Esophagus mucosa (tissue), 1 donor: ENCODE measurements at regions not wholly inside any gene's neighbourhood (a gene's known extent, or its start where the extent isn't known, plus 50 kb on each side); places are given as distances from the start of the nearest gene placed in this dataset.
A peak's percentile ranks its signal among the peaks of the same experiment; 100 is the strongest.
"Not testable (repeated sequence)": the region's sequence is repeated elsewhere in the genome, so short reads cannot be mapped to it uniquely, and the experiment has no call there.

Experiments used
- ATAC-seq: fragments of 200-7000 bp; cut with Tn5 transposase; one replicate; pipeline ENCODE4 v1.9.1; 2020
- donor health status: DM: yes; HTN: yes; CAD: no.

DNA sequence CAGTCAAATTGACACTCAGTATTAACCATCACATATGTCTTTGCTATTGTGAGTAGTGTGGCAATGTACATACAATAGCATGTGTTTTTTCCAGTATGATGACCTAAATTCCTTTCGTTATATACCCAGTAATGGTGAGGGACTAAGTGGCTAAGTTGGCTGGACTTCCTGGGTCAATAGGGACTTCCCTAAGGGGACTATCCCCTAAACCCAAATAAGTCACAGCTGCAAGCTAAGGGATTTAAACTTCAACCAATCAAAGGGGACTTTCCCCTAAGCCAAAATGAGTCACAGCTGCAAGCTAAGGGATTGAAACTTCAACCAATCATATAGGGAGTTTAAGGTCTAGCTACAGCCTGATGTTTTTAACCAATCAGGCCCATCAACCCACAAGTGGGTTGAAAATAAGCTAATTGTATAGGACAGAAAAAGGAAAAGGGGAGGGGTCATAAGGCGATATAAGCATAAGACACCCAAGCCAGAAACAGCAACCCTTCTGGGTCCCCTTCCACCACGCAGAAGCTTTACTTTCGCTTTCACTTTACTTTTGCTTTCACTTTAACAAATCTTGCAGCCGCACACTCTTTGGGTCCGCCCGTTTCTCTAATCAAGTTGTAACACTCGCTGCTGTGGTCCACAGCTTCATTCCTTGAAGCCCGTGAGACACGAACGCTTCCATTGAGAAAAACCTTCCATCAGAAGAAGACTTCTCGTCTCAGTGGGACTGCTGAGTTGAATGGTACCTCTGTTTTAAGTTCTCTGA, 404.4 kb downstream of the FLRT2 start:
- peak; percentile 60 for ATAC-seq

DNA sequence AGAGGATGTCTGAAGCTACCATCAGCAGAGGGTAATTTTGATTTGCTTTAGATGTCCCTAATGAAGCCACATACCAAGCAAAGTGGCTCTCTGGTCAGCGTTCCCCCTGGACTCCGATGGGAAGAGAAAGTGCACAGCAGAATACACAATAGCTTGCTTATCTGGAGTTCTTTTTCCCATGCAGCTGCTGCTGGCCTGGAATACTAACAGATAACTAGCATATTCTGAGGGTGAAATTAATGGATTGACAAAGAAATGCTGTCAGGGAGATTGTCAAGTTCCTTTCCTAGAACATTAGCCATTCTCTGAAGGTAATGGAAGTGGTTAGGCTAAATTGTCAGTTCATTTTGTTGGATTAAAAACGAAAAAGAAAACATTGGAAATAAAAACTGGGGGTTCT, 391.3 kb downstream of the FLRT2 start:
- no peak for ATAC-seq

DNA sequence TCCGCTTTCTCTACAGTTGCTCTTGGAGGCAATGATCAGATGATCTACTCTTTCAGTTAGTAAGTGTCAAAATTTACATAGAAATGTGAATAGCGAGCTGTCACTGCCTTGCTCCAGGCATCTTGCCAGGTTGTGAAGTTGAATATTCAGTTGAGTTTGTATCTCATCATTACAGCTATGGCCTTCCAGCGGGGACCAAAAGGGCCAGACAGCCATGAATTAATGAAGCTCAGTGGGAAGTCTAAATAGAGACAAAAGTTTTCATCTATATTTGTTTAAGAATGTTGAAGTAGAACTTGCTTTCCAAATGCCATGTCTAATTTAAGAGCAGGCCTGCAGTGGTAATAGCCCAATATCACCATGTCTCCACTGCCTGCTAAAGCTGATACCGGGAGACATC, 387.8 kb downstream of the FLRT2 start:
- no peak for ATAC-seq

DNA sequence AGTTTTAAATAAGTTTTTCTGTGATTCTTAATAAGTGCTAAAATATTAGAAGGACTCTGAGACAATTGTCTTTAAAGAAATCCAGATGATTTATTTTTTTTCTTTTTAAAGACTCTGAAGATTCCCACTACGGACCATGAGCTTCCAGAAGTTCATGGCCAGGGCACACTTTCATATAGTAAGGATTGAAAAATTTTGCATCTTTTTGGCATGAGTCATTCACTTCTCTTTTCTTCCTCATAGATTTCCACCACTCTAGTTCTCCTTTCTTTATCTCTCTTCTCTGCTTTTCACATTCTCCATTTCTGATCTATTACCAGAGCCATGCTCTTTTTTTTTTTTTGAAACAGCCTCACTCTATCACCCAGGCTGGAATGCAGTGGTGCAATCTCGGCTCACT, 385.8 kb downstream of the FLRT2 start:
- ATAC-seq, result no peak

DNA sequence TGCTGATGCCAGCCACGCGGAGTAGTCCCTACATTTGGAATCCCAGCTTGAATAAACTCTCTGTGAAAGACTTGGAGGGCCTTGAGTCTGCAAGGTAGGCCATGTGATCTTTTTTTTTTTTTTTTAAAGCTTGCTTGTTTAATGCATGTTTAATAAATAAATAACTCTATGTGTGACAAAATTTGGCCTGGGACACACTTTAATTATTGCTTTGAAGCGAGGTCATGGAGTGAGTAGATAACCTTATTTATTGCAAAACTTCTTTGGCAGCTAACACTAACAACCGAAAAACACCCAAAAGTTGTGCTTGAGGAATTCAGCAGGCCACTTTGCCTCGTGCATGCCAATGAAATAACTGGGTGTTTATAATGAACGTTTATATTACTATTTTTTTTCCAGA, 382.2 kb downstream of the FLRT2 start:
- no peak for ATAC-seq

DNA sequence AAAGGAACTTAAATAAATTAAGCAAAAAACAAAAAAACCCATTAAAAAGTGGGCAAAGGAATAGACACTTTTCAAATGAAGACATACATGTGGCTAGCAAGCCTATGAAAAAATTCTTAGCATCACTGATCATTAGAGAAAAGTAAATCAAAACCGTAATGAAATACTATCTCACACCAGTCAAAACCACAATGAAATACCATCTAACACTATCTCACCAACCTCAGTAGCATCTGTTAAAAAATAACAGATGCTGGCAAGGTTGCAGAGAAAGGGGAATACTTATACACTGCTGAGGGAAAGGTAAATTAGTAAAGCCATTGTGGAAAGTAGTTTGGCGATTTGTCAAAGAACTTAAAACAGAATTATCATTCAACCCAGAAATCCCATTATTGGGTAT, 381.1 kb downstream of the FLRT2 start:
- no peak for ATAC-seq

DNA sequence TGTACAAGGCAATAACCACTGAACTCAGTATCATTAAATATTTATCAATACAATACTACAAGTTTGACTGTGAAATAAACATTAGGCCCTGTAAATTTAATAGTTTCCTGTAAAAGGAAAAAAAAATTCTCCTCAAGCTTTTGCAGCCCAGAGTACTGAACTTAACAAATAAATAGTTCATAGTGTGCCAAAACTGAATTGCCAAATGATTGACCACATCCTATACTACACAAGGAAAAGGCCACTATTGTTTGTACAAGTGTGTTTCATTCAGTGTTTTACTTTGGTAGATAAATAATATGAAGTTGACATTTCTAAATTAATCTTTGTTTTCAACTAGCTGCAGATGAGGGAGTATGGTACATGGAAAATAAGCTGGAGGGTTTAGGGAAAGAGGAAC, 379.6 kb downstream of the FLRT2 start:
- no peak for ATAC-seq

DNA sequence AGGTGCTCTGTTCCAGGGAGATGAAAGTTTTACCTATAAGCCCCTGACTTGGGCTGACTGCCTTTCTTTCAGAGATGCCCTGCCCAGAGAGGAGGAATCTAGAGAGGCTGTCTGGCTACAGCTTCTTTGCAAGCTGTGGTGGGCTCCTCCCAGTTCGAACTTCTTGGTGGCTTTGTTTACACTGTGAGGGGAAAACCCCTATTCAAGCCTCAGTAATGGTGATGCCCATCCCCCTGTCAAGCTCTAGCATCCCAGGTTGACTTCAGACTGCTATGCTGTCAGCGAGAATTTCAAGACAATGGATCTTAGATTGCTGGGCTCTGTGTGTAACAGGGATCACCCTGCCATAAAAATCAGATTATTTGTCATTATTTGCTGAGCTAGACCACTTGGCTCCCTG, 377.6 kb downstream of the FLRT2 start:
- ATAC-seq, result no peak

DNA sequence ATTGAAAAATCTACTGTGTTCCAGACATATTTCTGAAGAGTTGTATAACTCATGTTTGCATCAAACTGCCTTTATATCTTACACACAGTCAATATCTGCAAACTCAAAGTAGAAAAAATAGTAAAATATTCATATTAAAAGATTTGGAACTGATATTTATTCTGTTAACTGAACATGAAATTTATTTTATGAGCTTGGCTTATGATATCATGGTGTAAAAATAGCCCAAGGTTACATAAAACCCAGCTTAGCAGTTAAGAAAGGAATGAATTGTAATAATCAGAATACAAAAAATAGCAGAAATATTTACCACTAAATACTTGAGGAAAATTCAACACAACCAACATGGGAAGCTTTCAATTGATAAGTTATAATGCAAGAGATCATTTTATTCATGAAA, 367.9 kb downstream of the FLRT2 start:
- ATAC-seq, result no peak

DNA sequence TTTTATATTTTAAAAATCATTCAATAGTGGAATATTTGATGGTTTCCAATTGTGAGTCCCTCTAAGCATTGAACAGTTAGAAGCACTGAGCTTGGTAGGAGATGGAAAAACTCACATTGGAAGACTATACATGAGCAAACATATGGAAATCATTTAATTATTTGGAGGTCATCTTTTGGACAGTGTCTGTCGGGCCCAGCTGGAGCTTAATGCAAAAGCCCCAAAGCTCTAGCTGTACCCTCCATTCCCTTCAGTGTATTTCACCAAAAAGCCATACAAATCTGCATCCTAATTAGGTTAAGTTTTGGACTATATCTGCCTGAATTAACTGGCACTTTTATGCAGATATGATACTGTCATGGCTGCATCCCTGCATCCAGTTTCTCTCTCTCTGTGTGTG, 365.7 kb downstream of the FLRT2 start:
- ATAC-seq, result no peak

DNA sequence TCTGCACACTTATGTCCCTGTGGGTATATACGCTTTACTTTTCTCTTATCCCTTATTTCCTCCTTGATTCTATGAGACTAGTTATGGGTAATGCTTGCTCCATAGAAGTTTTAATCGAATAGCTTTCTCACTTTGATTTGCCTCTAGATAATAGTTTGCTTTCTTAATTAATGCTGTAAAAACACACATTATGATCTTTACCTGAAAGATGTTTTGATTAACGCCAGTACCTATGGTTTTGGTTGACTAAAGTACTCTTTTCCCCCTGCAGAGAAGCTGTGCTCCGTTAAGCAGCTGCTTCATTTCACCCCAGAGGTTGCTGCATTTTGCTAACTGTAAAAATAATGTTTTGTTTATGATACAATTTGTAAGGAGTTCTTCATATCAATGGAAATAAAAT, 362.3 kb downstream of the FLRT2 start:
- ATAC-seq, result no peak

DNA sequence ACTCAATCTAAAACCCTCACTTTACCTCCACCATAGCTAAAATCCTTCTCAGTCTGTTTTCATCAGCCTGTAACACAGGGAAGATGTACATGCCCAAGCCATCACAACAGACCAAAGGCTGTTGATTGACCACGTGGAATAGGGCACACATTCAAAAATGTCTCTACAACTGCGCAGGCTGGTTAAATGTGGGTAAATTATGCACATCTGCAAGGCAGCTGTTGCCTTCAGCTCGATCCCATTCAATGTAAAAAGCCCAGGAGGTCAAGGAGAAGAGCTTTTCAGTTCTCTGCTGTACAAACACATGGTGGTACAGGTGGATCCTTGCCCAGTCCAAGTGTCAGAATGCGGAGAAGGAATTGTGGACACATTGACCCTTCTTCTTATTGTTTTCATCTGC, 354.0 kb downstream of the FLRT2 start:
- ATAC-seq, result no peak

DNA sequence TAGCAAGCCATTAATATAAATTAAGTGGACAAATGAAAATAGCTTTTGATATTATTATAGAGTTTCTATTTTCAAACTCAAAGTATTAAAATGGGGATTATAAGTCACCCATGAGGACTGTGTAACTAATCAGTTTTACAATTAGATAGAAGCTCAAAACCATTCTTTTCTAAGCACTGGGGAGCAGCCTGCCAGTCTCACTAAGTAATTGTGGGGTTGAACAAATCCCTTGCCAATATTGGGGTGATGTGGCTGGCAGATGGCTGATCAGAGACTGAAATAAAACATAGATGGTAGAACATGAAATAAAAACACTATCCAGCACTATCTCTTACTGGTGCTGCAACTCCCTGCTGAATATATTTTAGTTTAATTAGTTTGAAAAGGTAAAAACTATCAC, 353.2 kb downstream of the FLRT2 start:
- ATAC-seq, result no peak

DNA sequence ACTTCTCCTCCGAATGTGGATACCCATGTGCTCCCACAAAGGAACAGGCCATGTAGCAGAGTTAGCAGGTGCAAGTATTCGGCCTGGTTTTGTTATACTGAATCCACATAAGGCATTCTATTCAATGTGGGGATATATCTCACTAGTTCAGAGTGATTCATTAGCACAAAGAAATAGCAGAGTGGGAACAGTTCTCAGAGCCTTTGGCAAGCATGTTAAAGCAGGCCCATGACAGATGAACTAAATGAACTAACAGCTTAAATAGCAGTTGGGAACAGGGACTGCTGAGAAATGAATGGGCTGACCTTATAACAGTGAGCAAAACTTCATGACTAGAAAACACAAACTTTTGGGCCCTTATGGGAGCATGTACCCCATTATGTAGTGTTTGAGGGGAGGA, 352.0 kb downstream of the FLRT2 start:
- ATAC-seq, result no peak

DNA sequence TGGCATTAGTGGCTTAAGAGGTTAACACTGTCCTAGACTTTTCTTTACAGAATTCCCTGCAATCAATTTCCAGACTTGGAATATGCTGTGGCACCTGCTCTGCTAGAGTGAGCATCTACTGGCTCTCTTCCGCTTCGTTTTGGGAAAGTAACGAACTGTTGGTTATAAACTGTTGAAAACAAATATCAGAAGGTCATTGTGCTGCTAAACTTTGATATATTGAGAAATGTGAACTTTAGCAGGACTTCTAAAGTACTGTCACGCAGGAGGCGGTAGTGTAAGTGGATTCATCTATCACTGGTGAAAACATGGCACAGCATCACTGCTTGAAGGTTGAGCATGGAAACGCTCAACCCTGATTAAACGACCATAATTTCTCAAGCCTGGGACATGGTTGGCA, 348.9 kb downstream of the FLRT2 start:
- ATAC-seq, result no peak

DNA sequence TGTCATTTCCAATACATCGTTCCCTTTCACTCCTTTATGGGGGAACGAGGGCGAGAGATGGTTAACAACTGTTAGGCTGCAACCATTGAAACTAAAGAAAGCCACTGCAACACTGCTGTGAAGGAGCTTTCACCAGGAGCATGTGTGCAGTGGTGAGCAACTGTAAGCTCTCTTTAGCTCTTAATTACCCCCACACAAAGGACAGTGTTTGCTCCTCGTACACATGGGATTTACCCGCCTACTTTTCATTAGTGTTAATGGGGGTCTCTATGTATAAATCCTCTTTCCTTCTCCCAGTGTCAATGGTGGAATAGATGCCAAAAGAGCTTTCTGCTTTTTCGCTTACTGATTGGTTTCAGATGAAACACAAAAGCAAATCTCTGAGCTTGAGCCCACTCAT, 343.1 kb downstream of the FLRT2 start:
- no peak for ATAC-seq

DNA sequence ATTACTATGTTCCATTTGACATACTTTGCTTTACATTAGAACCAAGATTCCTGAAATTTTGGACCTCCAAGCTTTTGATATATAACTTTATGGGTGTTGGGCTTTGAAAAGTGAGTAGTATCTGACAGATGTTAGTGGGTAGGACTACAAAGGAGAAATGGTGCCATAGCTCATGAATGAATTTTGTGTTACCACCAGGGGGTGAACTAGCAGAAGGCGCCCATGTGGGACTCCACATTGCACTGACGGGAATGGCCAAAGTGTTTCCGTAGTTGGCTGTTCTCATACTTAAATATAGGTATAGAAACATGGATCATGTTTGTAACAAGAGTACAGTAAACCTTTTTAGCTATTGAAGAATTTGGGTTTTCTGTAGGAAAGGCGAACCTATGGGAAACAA, 337.5 kb downstream of the FLRT2 start:
- no peak for ATAC-seq

DNA sequence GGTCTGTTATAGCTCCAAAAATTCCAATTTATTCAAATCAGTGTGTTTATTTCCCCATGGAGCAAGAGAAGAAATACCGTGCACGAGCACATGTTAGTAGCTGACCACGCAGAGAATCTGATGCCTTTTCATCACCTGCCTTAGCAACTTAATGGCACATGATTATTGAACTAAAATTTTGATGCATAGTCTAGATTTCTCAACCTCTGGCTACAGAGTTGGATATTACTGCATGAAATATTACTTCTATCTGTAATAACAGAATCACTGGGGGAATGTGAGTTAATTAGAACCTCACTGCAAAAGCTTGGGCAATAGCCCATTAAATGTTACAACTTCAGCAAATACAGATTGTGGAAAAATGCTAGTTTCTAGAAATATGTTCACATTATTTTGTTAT, 335.8 kb downstream of the FLRT2 start:
- ATAC-seq, result no peak

DNA sequence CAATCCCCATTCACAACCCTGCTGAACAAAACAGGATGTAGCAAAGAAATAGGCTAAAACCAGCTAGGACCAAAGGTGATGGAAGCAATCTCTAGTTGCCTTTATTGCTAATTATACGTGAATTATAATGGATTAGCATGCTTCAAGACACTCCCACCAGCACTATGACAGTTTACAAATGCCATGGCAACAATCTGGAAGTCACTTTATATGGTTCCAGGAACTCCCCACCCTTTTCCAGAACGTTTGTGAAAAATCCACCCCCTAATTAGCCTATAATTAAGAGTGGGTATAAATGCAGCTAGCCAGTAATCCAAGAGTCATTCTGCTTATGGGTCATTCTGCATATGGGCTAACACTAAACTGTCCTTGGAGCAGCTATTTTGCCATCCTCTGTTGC, 328.7 kb downstream of the FLRT2 start:
- ATAC-seq, result no peak

DNA sequence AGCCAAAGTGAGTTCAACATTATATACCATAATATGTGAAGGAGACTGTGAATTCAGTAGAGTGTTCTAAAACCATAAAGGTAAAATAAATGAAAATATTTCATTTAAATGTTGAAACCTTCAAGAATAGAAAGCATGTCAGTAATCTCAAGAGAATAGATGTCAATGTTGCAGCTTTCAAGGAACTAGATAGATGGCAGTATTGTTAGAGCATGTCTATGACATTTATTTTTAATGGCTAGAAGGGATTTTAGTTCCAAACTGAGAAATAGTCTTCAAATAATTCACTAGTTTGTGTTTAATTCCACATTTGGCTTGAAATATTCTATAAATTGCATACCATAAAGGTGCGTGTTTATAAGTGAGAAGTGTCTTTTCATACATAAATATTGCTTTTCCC, 326.5 kb downstream of the FLRT2 start:
- no peak for ATAC-seq

DNA sequence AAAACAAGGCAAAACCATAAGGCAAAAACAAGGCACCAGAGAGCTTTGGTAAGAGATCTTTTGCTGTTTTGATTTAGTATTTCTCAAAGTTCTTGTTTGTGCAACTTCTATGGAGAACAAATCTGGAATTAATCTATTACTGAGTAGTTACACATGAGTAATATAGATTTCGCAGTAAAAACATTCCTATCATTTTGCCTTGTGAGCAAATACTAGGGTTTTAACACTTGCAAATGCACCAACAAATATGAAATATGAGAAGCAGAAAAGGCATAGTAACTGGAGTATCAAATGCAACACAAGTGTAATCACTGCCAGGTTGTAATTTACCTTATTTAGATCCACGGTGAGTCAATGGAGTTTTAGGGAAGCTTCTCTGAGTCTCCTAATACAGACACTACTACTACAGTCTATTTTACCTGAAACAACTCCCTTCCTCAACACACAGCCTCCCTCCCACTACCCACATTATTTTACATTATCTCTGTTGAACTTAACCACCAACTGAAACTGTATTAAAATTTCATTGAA, 324.1 kb downstream of the FLRT2 start:
- no peak for ATAC-seq

DNA sequence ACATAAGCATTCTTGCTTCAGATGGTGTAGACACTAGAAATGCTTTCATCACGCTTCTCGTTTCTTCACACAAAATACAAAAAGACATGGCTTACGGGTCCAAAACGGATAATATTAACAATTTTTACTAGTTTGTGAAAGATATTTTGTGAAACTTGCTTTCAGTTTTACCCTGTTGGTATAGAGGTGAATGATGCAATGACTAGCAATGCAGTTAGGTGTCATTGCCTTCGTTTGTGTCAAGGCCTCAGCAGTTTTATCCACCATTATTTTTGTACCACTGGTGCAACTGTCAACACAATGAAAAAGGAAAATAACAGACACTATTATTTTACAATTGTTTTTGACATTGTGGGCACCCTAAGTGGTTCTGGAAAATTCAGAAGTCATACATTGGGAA, 323.0 kb downstream of the FLRT2 start:
- ATAC-seq, result no peak

DNA sequence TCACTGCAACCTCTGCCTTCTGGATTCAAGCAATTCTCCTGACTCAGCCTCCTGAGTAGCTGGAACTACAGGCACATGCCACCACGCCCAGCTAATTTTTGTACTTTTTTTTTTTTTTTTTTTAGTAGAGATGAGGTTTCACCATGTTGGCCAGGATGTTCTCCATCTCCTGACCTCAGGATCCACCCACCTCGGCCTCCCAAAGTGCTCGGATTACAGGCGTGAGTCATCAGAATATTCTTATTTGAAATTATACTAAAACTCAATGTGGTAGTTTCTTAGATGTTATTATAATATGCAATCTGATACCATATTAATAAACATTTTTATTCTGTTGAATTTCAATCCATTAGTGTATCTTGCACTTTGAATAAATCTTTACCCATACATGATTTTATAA, 322.2 kb downstream of the FLRT2 start:
- not testable (repeated sequence) for ATAC-seq

DNA sequence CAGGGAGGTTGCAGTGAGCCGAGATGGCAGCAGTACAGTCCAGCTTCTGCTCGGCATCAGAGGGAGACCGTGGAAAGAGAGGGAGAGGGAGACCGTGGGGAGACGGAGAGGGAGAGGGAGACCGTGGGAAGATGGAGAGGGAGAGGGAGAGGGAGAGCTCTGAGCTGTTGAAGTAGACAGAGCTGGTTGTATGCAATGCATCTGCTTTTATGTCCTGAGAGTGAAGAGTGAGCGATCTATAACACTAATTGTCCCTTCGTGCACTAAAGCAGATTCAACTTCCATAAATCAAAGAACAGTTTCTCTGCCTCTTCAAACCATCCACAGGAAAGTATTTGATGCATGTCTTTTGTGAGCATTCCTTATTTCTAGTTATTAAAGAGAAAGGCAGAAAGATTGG, 300.6 kb downstream of the FLRT2 start:
- ATAC-seq, result not testable (repeated sequence)

DNA sequence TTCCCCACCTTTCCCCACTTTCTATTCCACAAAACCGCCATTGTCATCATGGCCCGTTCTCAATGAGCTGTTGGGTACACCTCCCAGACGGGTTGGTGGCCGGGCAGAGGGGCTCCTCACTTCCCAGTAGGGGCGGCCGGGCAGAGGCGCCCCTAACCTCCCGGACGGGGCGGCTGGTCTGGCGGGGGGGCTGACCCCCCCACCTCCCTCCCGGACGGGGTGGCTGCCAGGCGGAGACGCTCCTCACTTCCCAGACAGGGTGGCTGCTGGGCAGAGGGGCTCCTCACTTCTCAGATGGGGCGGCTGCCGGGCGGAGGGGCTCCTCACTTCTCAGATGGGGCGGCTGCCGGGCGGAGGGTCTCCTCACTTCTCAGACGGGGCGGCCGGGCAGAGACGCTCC, 299.7 kb downstream of the FLRT2 start:
- not testable (repeated sequence) for ATAC-seq
